ENCODE measurements at regions not wholly inside any gene's neighbourhood (a gene's known extent, or its start where the extent isn't known, plus 50 kb on each side); places are given as distances from the start of the nearest gene placed in this dataset.

GRCh38 chr11:69348414-69349235 lies 54.7 kb downstream of the MYEOV start:
- Histone ChIP-seq H3K27me3 (ENCODE audit: control insufficient read depth in 1 of 2, insufficient read depth in 2 of 2, low read length in 2 of 2) (no peaks in the 10 kb centered on the region), H3K9me3 (ENCODE audit: control insufficient read depth in 2 of 2, insufficient read depth in 1 of 2, low read depth in 1 of 2, low read length in 1 of 2) (peaks cover 0 to under 1% of the 10 kb centered on the region in 2 donors), H3K36me3 (ENCODE audit: control insufficient read depth in 2 of 2, insufficient read depth in 2 of 2, low read length in 1 of 2) (peaks cover 0 to 2% of the 10 kb centered on the region in 2 donors), H3K4me1 (ENCODE audit: control insufficient read depth in 2 of 2, insufficient read depth in 2 of 2, low read length in 1 of 2) (peaks cover 0 to 15% of the 10 kb centered on the region in 2 donors), H3K4me3 (ENCODE audit: low read depth in 1 of 2, low read length in 2 of 2) (no peak overlapping the region), H3K27ac (ENCODE audit: low read depth in 2 of 2, low read length in 1 of 2) (no peak overlapping the region)
- 85 to 87% methylated on average over 6 of the region's 6 CpGs for WGBS, 2 donors

- H3K27me3 ChIP-seq (ENCODE audit: control insufficient read depth in 1 of 2, insufficient read depth in 2 of 2, low read length in 2 of 2) = no peaks in the 10 kb centered on the region
- H3K9me3 ChIP-seq (ENCODE audit: control insufficient read depth in 2 of 2, insufficient read depth in 1 of 2, low read depth in 1 of 2, low read length in 1 of 2) = no peaks in the 10 kb centered on the region
- H3K36me3 ChIP-seq (ENCODE audit: control insufficient read depth in 2 of 2, insufficient read depth in 2 of 2, low read length in 1 of 2) = peaks cover 0 to 2% of the 10 kb centered on the region in 2 donors
- no peak overlapping the region for H3K27ac ChIP-seq (ENCODE audit: low read depth in 2 of 2, low read length in 1 of 2)
- peaks cover 0 to 17% of the 10 kb centered on the region in 2 donors for H3K4me1 ChIP-seq (ENCODE audit: control insufficient read depth in 2 of 2, insufficient read depth in 2 of 2, low read length in 1 of 2)
- WGBS, 2 donors = 85 to 91% methylated on average over 1 of the region's 1 CpG
- H3K4me3 ChIP-seq (ENCODE audit: low read depth in 1 of 2, low read length in 2 of 2) = no peak overlapping the region
Measured at GRCh38 chr11:69350040-69350439, 56.1 kb downstream of the MYEOV start.

- H3K4me3 ChIP-seq (ENCODE audit: low read depth in 1 of 2, low read length in 2 of 2) = no peak overlapping the region
- H3K36me3 ChIP-seq (ENCODE audit: control insufficient read depth in 2 of 2, insufficient read depth in 2 of 2, low read length in 1 of 2) = peaks cover 0 to 2% of the 10 kb centered on the region in 2 donors
- H3K4me1 ChIP-seq (ENCODE audit: control insufficient read depth in 2 of 2, insufficient read depth in 2 of 2, low read length in 1 of 2) = peaks cover 0 to 17% of the 10 kb centered on the region in 2 donors
- no peaks in the 10 kb centered on the region for H3K9me3 ChIP-seq (ENCODE audit: control insufficient read depth in 2 of 2, insufficient read depth in 1 of 2, low read depth in 1 of 2, low read length in 1 of 2)
- H3K27ac ChIP-seq (ENCODE audit: low read depth in 2 of 2, low read length in 1 of 2) = no peak overlapping the region
- H3K27me3 ChIP-seq (ENCODE audit: control insufficient read depth in 1 of 2, insufficient read depth in 2 of 2, low read length in 2 of 2) = no peaks in the 10 kb centered on the region
Measured at GRCh38 chr11:69350596-69350995, 56.6 kb downstream of the MYEOV start.

- H3K36me3 ChIP-seq (ENCODE audit: control insufficient read depth in 2 of 2, insufficient read depth in 2 of 2, low read length in 1 of 2) = peaks cover 0 to 2% of the 10 kb centered on the region in 2 donors
- peaks cover 0 to 17% of the 10 kb centered on the region in 2 donors for H3K4me1 ChIP-seq (ENCODE audit: control insufficient read depth in 2 of 2, insufficient read depth in 2 of 2, low read length in 1 of 2)
- H3K9me3 ChIP-seq (ENCODE audit: control insufficient read depth in 2 of 2, insufficient read depth in 1 of 2, low read depth in 1 of 2, low read length in 1 of 2) = no peaks in the 10 kb centered on the region
Measured at GRCh38 chr11:69351460-69351859, 57.5 kb downstream of the MYEOV start.

GRCh38 chr11:69352166-69352565 lies 58.2 kb downstream of the MYEOV start:
- H3K27ac ChIP-seq (ENCODE audit: low read depth in 2 of 2, low read length in 1 of 2) = no peak overlapping the region
- H3K4me1 ChIP-seq (ENCODE audit: control insufficient read depth in 2 of 2, insufficient read depth in 2 of 2, low read length in 1 of 2) = peaks cover 0 to 17% of the 10 kb centered on the region in 2 donors
- no peaks in the 10 kb centered on the region for H3K27me3 ChIP-seq (ENCODE audit: control insufficient read depth in 1 of 2, insufficient read depth in 2 of 2, low read length in 2 of 2)
- WGBS, 2 donors = 94 to 95% methylated on average over 2 of the region's 2 CpGs
- no peaks in the 10 kb centered on the region for H3K9me3 ChIP-seq (ENCODE audit: control insufficient read depth in 2 of 2, insufficient read depth in 1 of 2, low read depth in 1 of 2, low read length in 1 of 2)
- peaks cover 0 to 2% of the 10 kb centered on the region in 2 donors for H3K36me3 ChIP-seq (ENCODE audit: control insufficient read depth in 2 of 2, insufficient read depth in 2 of 2, low read length in 1 of 2)
- H3K4me3 ChIP-seq (ENCODE audit: low read depth in 1 of 2, low read length in 2 of 2) = no peak overlapping the region

More at GRCh38 chr11:69351460-69351859, 57.5 kb downstream of the MYEOV start:
- Histone ChIP-seq H3K27ac (ENCODE audit: low read depth in 2 of 2, low read length in 1 of 2) (no peak overlapping the region), H3K27me3 (ENCODE audit: control insufficient read depth in 1 of 2, insufficient read depth in 2 of 2, low read length in 2 of 2) (no peaks in the 10 kb centered on the region), H3K4me3 (ENCODE audit: low read depth in 1 of 2, low read length in 2 of 2) (no peak overlapping the region)

GRCh38 chr11:69352715-69353319 lies 58.9 kb downstream of the MYEOV start:
- Histone ChIP-seq H3K4me3 (ENCODE audit: low read depth in 1 of 2, low read length in 2 of 2) (no peak overlapping the region), H3K27me3 (ENCODE audit: control insufficient read depth in 1 of 2, insufficient read depth in 2 of 2, low read length in 2 of 2) (no peaks in the 10 kb centered on the region), H3K4me1 (ENCODE audit: control insufficient read depth in 2 of 2, insufficient read depth in 2 of 2, low read length in 1 of 2) (peaks cover 0 to 17% of the 10 kb centered on the region in 2 donors), H3K27ac (ENCODE audit: low read depth in 2 of 2, low read length in 1 of 2) (no peak overlapping the region), H3K36me3 (ENCODE audit: control insufficient read depth in 2 of 2, insufficient read depth in 2 of 2, low read length in 1 of 2) (peaks cover 0 to 2% of the 10 kb centered on the region in 2 donors), H3K9me3 (ENCODE audit: control insufficient read depth in 2 of 2, insufficient read depth in 1 of 2, low read depth in 1 of 2, low read length in 1 of 2) (no peaks in the 10 kb centered on the region)
- WGBS, 2 donors = 16 to 17% methylated on average over 2 of the region's 2 CpGs

- no peak overlapping the region for H3K4me3 ChIP-seq (ENCODE audit: low read depth in 1 of 2, low read length in 2 of 2)
- peaks cover 0 to 2% of the 10 kb centered on the region in 2 donors for H3K36me3 ChIP-seq (ENCODE audit: control insufficient read depth in 2 of 2, insufficient read depth in 2 of 2, low read length in 1 of 2)
- H3K27me3 ChIP-seq (ENCODE audit: control insufficient read depth in 1 of 2, insufficient read depth in 2 of 2, low read length in 2 of 2) = no peaks in the 10 kb centered on the region
- H3K27ac ChIP-seq (ENCODE audit: low read depth in 2 of 2, low read length in 1 of 2) = no peak overlapping the region
- H3K9me3 ChIP-seq (ENCODE audit: control insufficient read depth in 2 of 2, insufficient read depth in 1 of 2, low read depth in 1 of 2, low read length in 1 of 2) = no peaks in the 10 kb centered on the region
- WGBS, 2 donors = 87 to 88% methylated on average over 20 of the region's 20 CpGs
- peaks cover 0 to 17% of the 10 kb centered on the region in 2 donors for H3K4me1 ChIP-seq (ENCODE audit: control insufficient read depth in 2 of 2, insufficient read depth in 2 of 2, low read length in 1 of 2)
Measured at GRCh38 chr11:69353696-69354544, 60.0 kb downstream of the MYEOV start.

GRCh38 chr11:69354545-69354897 lies 60.6 kb downstream of the MYEOV start:
- no peaks in the 10 kb centered on the region for H3K27me3 ChIP-seq (ENCODE audit: control insufficient read depth in 1 of 2, insufficient read depth in 2 of 2, low read length in 2 of 2)
- H3K9me3 ChIP-seq (ENCODE audit: control insufficient read depth in 2 of 2, insufficient read depth in 1 of 2, low read depth in 1 of 2, low read length in 1 of 2) = no peaks in the 10 kb centered on the region
- H3K27ac ChIP-seq (ENCODE audit: low read depth in 2 of 2, low read length in 1 of 2) = no peak overlapping the region
- H3K4me3 ChIP-seq (ENCODE audit: low read depth in 1 of 2, low read length in 2 of 2) = no peak overlapping the region
- H3K36me3 ChIP-seq (ENCODE audit: control insufficient read depth in 2 of 2, insufficient read depth in 2 of 2, low read length in 1 of 2) = peaks cover 0 to 2% of the 10 kb centered on the region in 2 donors
- 74 to 92% methylated on average over 2 of the region's 2 CpGs for WGBS, 2 donors
- peaks cover 0 to 17% of the 10 kb centered on the region in 2 donors for H3K4me1 ChIP-seq (ENCODE audit: control insufficient read depth in 2 of 2, insufficient read depth in 2 of 2, low read length in 1 of 2)

GRCh38 chr11:69355346-69355940 lies 61.5 kb downstream of the MYEOV start:
- peaks cover 0 to 2% of the 10 kb centered on the region in 2 donors for H3K36me3 ChIP-seq (ENCODE audit: control insufficient read depth in 2 of 2, insufficient read depth in 2 of 2, low read length in 1 of 2)
- 88 to 96% methylated on average over 10 of the region's 10 CpGs for WGBS, 2 donors
- no peaks in the 10 kb centered on the region for H3K27me3 ChIP-seq (ENCODE audit: control insufficient read depth in 1 of 2, insufficient read depth in 2 of 2, low read length in 2 of 2)
- H3K9me3 ChIP-seq (ENCODE audit: control insufficient read depth in 2 of 2, insufficient read depth in 1 of 2, low read depth in 1 of 2, low read length in 1 of 2) = no peaks in the 10 kb centered on the region
- H3K27ac ChIP-seq (ENCODE audit: low read depth in 2 of 2, low read length in 1 of 2) = no peak overlapping the region
- H3K4me1 ChIP-seq (ENCODE audit: control insufficient read depth in 2 of 2, insufficient read depth in 2 of 2, low read length in 1 of 2) = peaks cover 0 to 17% of the 10 kb centered on the region in 2 donors
- no peak overlapping the region for H3K4me3 ChIP-seq (ENCODE audit: low read depth in 1 of 2, low read length in 2 of 2)

Measured in esophagus (tissue), 2 donors.